ENCODE measurements at regions not wholly inside any gene's neighbourhood (a gene's known extent, or its start where the extent isn't known, plus 50 kb on each side); places are given as distances from the start of the nearest gene placed in this dataset.

DNA sequence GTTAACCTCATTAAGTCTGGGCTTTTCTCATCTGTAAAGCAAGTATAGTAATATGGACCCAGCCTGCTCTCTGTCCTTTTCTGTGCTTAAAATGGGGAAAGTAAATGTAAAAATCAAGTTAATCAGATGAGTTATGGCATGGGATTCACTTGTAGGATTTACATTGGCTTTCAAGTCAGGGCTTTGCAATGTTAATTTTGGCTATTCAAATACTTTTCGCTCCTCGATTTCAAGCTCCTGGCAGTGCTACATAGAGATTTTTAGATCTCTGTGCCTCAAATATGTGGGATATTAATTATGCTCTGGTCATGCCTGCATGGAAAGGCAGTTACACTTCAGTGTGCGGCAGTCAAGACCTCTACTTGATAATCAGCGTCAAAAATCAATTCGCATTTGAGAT lies 709.8 kb downstream of the LTN1 start:
- TF ChIP-seq, protein P1, sequence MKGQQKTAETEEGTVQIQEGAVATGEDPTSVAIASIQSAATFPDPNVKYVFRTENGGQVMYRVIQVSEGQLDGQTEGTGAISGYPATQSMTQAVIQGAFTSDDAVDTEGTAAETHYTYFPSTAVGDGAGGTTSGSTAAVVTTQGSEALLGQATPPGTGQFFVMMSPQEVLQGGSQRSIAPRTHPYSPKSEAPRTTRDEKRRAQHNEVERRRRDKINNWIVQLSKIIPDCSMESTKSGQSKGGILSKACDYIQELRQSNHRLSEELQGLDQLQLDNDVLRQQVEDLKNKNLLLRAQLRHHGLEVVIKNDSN (IDR thresholded peaks at IDR 0.05) = no peak
- TF ChIP-seq YY1 (IDR thresholded peaks at IDR 0.05; ENCODE audit: low read depth) = no peak
- TF ChIP-seq CEBPB (IDR thresholded peaks at IDR 0.05) = no peak
- no peak for TF ChIP-seq TCF12 (IDR thresholded peaks at IDR 0.05; ENCODE audit: low read depth)
- TF ChIP-seq, protein P2, sequence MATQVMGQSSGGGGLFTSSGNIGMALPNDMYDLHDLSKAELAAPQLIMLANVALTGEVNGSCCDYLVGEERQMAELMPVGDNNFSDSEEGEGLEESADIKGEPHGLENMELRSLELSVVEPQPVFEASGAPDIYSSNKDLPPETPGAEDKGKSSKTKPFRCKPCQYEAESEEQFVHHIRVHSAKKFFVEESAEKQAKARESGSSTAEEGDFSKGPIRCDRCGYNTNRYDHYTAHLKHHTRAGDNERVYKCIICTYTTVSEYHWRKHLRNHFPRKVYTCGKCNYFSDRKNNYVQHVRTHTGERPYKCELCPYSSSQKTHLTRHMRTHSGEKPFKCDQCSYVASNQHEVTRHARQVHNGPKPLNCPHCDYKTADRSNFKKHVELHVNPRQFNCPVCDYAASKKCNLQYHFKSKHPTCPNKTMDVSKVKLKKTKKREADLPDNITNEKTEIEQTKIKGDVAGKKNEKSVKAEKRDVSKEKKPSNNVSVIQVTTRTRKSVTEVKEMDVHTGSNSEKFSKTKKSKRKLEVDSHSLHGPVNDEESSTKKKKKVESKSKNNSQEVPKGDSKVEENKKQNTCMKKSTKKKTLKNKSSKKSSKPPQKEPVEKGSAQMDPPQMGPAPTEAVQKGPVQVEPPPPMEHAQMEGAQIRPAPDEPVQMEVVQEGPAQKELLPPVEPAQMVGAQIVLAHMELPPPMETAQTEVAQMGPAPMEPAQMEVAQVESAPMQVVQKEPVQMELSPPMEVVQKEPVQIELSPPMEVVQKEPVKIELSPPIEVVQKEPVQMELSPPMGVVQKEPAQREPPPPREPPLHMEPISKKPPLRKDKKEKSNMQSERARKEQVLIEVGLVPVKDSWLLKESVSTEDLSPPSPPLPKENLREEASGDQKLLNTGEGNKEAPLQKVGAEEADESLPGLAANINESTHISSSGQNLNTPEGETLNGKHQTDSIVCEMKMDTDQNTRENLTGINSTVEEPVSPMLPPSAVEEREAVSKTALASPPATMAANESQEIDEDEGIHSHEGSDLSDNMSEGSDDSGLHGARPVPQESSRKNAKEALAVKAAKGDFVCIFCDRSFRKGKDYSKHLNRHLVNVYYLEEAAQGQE (IDR thresholded peaks at IDR 0.05; ENCODE audit: low read depth) = no peak
- TF ChIP-seq CREB1 (IDR thresholded peaks at IDR 0.05; ENCODE audit: low read depth) = no peak
- no peak for TF ChIP-seq ZBTB7A (IDR thresholded peaks at IDR 0.05; ENCODE audit: low read depth)

DNA sequence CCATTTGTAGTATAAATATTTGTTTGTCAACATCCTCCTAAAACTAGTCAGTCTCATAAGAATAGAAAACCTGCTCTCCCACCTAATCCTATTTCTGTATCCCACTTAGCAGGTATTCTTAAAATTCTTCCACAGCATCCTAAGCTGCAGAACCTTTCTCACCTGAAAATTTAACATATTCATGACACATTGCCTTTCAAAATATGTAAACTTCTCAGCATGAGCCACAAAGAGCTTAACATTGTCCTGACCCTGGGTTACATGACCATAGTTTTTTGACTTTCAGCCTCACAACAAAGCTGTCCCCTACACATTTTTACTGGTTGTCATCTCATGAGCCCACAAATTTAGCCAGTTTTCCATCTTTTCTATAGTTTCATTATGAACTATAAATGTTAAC lies 712.1 kb downstream of the LTN1 start:
- TF ChIP-seq, protein P2 (IDR thresholded peaks at IDR 0.05; ENCODE audit: low read depth) = no peak
- no peak for TF ChIP-seq FOXM1 (IDR thresholded peaks at IDR 0.05; ENCODE audit: borderline replicate concordance, low read depth)
- no peak for TF ChIP-seq CREB1 (IDR thresholded peaks at IDR 0.05; ENCODE audit: low read depth)
- TF ChIP-seq RAD21 (IDR thresholded peaks at IDR 0.05; ENCODE audit: low read depth) = no peak
- no peak for TF ChIP-seq YY1 (IDR thresholded peaks at IDR 0.05; ENCODE audit: low read depth)
- TF ChIP-seq EGR1 (IDR thresholded peaks at IDR 0.05) = no peak
- TF ChIP-seq, protein P1 (IDR thresholded peaks at IDR 0.05) = no peak
- no peak for TF ChIP-seq EP300 (IDR thresholded peaks at IDR 0.05; ENCODE audit: borderline replicate concordance)
- no peak for TF ChIP-seq TEAD4 (IDR thresholded peaks at IDR 0.05)
- TF ChIP-seq TAF1 (IDR thresholded peaks at IDR 0.05; ENCODE audit: low read depth) = no peak
- TF ChIP-seq NFIC (IDR thresholded peaks at IDR 0.05) = no peak
- TF ChIP-seq ZBTB7A (IDR thresholded peaks at IDR 0.05; ENCODE audit: low read depth) = no peak
- TF ChIP-seq, protein P3, sequence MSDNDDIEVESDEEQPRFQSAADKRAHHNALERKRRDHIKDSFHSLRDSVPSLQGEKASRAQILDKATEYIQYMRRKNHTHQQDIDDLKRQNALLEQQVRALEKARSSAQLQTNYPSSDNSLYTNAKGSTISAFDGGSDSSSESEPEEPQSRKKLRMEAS (IDR thresholded peaks at IDR 0.05) = no peak
- no peak for TF ChIP-seq TCF12 (IDR thresholded peaks at IDR 0.05; ENCODE audit: low read depth)
- TF ChIP-seq CEBPB (IDR thresholded peaks at IDR 0.05) = no peak

DNA sequence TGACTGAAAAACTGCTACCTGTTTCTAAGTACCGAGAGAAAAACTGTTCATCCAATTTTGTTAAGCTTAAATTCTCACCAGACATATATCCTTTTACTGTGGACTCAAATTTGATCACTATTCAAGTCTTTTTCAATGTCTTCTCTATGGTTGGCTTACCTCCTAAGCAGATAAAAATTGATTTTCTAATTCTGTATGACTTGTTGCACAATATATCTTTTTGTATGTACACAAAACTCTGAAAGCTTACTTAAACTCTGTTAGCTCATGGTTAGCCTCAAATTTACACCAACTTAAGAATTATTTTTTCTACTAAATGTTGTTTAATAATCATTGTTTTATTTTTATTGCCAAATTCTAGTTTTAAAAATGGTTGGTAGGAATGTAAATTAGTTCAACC lies 715.4 kb downstream of the LTN1 start:
- TF ChIP-seq EGR1 (IDR thresholded peaks at IDR 0.05) (no peak), YY1 (IDR thresholded peaks at IDR 0.05; ENCODE audit: low read depth) (no peak), CREB1 (IDR thresholded peaks at IDR 0.05; ENCODE audit: low read depth) (no peak), EP300 (IDR thresholded peaks at IDR 0.05; ENCODE audit: borderline replicate concordance) (no peak), RAD21 (IDR thresholded peaks at IDR 0.05; ENCODE audit: low read depth) (no peak), TEAD4 (IDR thresholded peaks at IDR 0.05) (no peak), NFIC (IDR thresholded peaks at IDR 0.05) (no peak), FOXM1 (IDR thresholded peaks at IDR 0.05; ENCODE audit: borderline replicate concordance, low read depth) (no peak)
- TF ChIP-seq, protein P2 (IDR thresholded peaks at IDR 0.05; ENCODE audit: low read depth) = no peak
- TF ChIP-seq, protein P3 (IDR thresholded peaks at IDR 0.05) = no peak

DNA sequence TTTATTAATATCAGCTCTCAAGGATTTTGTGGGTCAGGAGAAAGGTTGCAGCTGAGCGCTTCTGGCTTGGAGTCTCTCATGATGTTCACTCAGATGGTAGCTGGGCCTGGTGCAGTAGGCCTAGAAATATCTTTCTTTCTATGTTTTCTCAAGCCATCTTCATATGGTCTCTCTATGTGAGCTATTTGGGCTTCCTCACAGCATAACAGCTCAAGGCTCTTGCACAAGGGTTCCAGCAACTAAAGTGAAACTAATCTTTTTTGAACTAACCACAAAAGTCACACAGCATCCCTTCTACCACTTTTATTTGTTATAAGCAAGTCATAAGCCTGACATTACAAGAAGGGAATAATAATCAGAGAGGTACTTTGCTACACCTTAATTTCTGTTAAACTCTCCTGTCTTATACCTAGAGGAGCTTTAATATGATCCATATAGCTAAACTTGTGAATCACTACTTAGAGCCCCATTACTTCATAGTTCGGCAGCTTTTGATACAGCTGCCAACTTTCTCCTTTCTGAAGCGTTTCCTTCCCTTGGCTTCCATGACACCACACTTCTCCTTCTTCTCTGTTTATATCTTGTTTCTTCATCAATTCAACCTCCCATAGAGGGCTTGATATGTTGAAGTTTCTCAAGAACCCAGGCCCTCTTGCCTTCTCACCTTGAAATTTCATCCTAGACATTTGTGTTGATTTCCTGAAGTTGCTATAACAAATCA lies 720.2 kb downstream of the LTN1 start:
- TF ChIP-seq EP300 (IDR thresholded peaks at IDR 0.05; ENCODE audit: borderline replicate concordance) = no peak
- TF ChIP-seq, protein P1 (IDR thresholded peaks at IDR 0.05) = no peak
- TF ChIP-seq EGR1 (IDR thresholded peaks at IDR 0.05) = no peak
- no peak for TF ChIP-seq YY1 (IDR thresholded peaks at IDR 0.05; ENCODE audit: low read depth)
- TF ChIP-seq CREB1 (IDR thresholded peaks at IDR 0.05; ENCODE audit: low read depth) = no peak

Data from Ishikawa (cell line).